D721Med (cell line): ENCODE measurements at regions not wholly inside any gene's neighbourhood (a gene's known extent, or its start where the extent isn't known, plus 50 kb on each side); places are given as distances from the start of the nearest gene placed in this dataset.

ENCODE experiments used
- DNase-seq: peaks from one replicate; pipeline ENCODE4 v3.0.0; 2011; ENCODE audit warnings: low spot score; ENCODE audit not compliant: insufficient read length
- FAIRE-seq: peaks from 2 replicates; lab custom pipeline; 2011; peaks lifted over from hg19 to GRCh38; lab: Jason Lieb, UNC
- CTCF ChIP-seq: IDR thresholded peaks from 2 replicates; pipeline ENCODE4 v1.5.1; 2012; ENCODE audit warnings: mild to moderate bottlenecking, control low read depth; ENCODE audit not compliant: insufficient read depth; ENCODE audit errors: missing control alignments

- no peak for FAIRE-seq
- TF ChIP-seq CTCF = no peak
- no peak for DNase-seq
Measured at GRCh38 chr19:13670846-13671245, 93.5 kb upstream of the MRI1 start.

GRCh38 chr19:13669780-13670355, 94.5 kb upstream of the MRI1 start:
- FAIRE-seq (no peak), DNase-seq (no peak)

GRCh38 chr19:13668964-13669363, 95.4 kb upstream of the MRI1 start:
- FAIRE-seq (no peak), DNase-seq (no peak)
- no peak for TF ChIP-seq CTCF

More at GRCh38 chr19:13669780-13670355, 94.5 kb upstream of the MRI1 start:
- no peak for TF ChIP-seq CTCF

- no peak for FAIRE-seq
Measured at GRCh38 chr19:13666165-13666564, 98.2 kb upstream of the MRI1 start.

GRCh38 chr19:13665125-13665905, 99.0 kb upstream of the MRI1 start:
- no peak for TF ChIP-seq CTCF
- FAIRE-seq = no peak
- no peak for DNase-seq

More at GRCh38 chr19:13666165-13666564, 98.2 kb upstream of the MRI1 start:
- no peak for DNase-seq
- TF ChIP-seq CTCF = no peak

GRCh38 chr19:13652810-13653590, 111.3 kb upstream of the MRI1 start:
- FAIRE-seq (no peak), DNase-seq (no peak)
- TF ChIP-seq CTCF = no peak
